Endothelial cell (in vitro differentiated cells): ENCODE measurements at regions not wholly inside any gene's neighbourhood (a gene's known extent, or its start where the extent isn't known, plus 50 kb on each side); places are given as distances from the start of the nearest gene placed in this dataset.
A peak's percentile ranks its signal among the peaks of the same experiment; 100 is the strongest.
"Not testable (repeated sequence)": the region's sequence is repeated elsewhere in the genome, so short reads cannot be mapped to it uniquely, and the experiment has no call there.

Experiments used
- DNase-seq: peaks from one replicate; pipeline ENCODE4 v3.0.0; 2021; ENCODE audit warnings: low spot score
- H3K27ac Mint-ChIP-seq: one replicate; pipeline ENCODE4 v1.8.0; 2021; ENCODE audit warnings: mixed read lengths, inconsistent platforms; ENCODE audit not compliant: unreplicated experiment
- H3K27me3 Mint-ChIP-seq: one replicate; pipeline ENCODE4 v1.8.0; 2021; ENCODE audit warnings: mild to moderate bottlenecking, moderate library complexity, mixed read lengths, inconsistent platforms; ENCODE audit not compliant: unreplicated experiment
- H3K36me3 Mint-ChIP-seq: one replicate; pipeline ENCODE4 v1.8.0; 2021; ENCODE audit warnings: mild to moderate bottlenecking, low read depth, mixed read lengths, inconsistent platforms; ENCODE audit not compliant: unreplicated experiment
- H3K4me1 Mint-ChIP-seq: one replicate; pipeline ENCODE4 v1.8.0; 2021; ENCODE audit warnings: mild to moderate bottlenecking, mixed read lengths, inconsistent platforms; ENCODE audit not compliant: unreplicated experiment
- H3K4me3 Mint-ChIP-seq: one replicate; pipeline ENCODE4 v1.8.0; 2021; ENCODE audit warnings: mild to moderate bottlenecking, mixed read lengths, inconsistent platforms; ENCODE audit not compliant: unreplicated experiment
- H3K9me3 Mint-ChIP-seq: one replicate; pipeline ENCODE4 v1.8.0; 2021; ENCODE audit warnings: mixed read lengths, inconsistent platforms; ENCODE audit not compliant: unreplicated experiment
- TF ChIP-seq, protein P1 (sequence below): fragments of 200-600 bp; sonication (generic); IDR thresholded peaks from one replicate; pipeline ENCODE4 v1.5.0; 2021; ENCODE audit warnings: antibody characterized with exemption; ENCODE audit not compliant: unreplicated experiment

DNA sequence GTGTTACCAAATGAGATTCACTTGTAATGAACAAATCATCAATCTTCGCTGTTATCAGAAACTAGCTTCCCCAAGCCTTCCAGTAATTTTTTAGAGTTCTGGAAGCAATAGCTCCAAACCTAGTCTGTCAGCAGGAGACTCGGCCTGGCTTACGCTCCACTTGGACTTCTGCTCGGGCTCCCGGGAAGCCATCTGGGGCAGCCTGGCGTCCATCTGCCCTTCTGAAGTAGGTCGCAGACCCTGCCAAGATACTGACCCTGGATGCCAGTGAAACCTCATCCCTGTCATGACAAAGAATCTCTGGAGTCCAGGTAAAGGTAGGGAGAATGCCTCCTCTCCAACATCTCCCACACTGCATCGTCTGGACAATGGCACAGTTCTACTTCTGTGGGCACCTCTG lies 493.8 kb upstream of the ZFP42 start:
- TF ChIP-seq, protein P1, sequence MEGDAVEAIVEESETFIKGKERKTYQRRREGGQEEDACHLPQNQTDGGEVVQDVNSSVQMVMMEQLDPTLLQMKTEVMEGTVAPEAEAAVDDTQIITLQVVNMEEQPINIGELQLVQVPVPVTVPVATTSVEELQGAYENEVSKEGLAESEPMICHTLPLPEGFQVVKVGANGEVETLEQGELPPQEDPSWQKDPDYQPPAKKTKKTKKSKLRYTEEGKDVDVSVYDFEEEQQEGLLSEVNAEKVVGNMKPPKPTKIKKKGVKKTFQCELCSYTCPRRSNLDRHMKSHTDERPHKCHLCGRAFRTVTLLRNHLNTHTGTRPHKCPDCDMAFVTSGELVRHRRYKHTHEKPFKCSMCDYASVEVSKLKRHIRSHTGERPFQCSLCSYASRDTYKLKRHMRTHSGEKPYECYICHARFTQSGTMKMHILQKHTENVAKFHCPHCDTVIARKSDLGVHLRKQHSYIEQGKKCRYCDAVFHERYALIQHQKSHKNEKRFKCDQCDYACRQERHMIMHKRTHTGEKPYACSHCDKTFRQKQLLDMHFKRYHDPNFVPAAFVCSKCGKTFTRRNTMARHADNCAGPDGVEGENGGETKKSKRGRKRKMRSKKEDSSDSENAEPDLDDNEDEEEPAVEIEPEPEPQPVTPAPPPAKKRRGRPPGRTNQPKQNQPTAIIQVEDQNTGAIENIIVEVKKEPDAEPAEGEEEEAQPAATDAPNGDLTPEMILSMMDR, result no peak
- Mint-ChIP-seq H3K27ac (no peak overlapping the region), H3K4me1 (peaks cover 18% of the 10 kb centered on the region), H3K4me3 (no peak overlapping the region), H3K27me3 (peaks cover 6% of the 10 kb centered on the region), H3K36me3 (no peaks in the 10 kb centered on the region), H3K9me3 (no peaks in the 10 kb centered on the region)
- DNase-seq, result no peak

DNA sequence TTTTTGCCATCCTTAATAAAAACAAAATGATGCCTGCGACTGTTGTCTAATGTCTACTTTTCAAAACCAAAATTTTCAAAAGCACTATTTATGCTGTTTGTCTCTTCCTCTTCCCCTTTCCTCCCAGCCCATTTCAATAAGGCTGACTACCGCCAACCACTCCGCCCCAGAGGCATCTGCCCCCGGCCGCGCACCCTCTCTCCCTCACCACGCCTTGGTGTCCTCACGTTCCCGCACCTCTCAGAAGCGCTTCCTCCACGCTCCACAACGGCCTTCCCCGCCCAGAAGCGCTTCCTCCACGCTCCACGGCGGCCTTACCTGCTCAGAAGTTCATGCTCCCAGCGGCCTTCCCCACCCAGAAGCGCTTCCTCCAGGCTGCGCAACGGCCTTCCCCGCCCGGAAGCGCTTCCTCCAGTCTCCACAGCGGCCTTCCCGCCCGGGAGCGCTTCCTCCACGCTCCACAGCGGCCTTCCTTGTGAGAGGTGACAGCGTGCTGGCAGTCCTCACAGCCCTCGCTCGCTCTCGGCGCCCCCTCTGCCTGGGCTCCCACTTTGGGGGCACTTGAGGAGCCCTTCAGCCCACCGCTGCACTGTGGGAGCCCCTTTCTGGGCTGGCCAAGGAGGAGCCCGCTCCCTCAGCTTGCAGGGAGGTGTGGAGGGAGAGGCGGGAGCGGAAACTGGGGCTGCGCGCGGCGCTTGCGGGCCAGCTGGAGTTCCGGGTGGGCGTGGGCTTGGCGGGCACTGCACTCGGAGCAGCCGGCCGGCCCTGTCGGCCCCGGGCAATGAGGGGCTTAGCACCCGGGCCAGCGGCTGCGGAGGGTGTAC lies 490.4 kb upstream of the ZFP42 start:
- TF ChIP-seq, protein P1, result no peak
- Mint-ChIP-seq H3K27me3 (peaks cover 8% of the 10 kb centered on the region), H3K27ac (peak overlapping the region; percentile 80), H3K36me3 (no peaks in the 10 kb centered on the region), H3K4me3 (peak overlapping the region; percentile 95), H3K4me1 (peaks cover 18% of the 10 kb centered on the region), H3K9me3 (no peaks in the 10 kb centered on the region)
- peak; percentile 49 for DNase-seq

DNA sequence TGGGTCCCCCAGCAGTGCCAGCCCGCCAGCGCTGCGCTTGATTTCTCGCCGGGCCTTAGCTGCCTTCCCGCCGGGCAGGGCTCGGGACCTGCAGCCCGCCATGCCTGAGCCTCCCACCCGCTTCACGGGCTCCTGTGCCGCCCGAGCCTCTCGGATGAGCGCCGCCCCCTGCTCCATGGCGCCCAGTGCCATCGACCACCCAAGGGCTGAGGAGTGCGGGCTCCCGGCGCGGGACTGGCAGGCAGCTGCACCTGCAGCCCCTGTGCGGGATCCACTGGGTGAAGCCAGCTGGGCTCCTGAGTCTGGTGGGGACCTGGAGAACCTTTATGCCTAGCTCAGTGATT lies 489.8 kb upstream of the ZFP42 start:
- Mint-ChIP-seq H3K4me3 (peak overlapping the region; percentile 66), H3K4me1 (peaks cover 16% of the 10 kb centered on the region)
- H3K9me3 Mint-ChIP-seq, H3K36me3 Mint-ChIP-seq, H3K27ac Mint-ChIP-seq, H3K27me3 Mint-ChIP-seq: not testable (repeated sequence)
- DNase-seq, result peak; percentile 5

DNA sequence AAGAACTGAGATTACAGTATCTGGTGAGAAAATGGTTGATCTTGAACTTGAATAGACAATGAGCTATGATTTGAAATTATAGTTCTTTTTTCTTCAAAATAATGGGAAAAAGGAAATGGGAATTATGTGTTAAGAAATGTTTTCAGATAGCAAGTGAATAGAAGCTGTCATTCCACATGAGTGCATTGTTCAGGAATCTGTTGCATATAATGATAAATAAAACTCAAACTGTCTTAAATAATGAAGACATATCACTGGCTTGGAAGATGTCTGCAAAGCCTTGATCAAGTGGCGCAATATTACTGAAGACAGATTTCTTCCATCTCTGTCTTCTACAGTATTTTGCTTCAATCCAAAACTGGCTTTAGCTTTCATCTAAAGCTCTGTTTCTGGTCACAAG lies 479.3 kb upstream of the ZFP42 start:
- Mint-ChIP-seq H3K4me3 (no peak overlapping the region), H3K36me3 (no peaks in the 10 kb centered on the region), H3K4me1 (no peaks in the 10 kb centered on the region), H3K9me3 (no peaks in the 10 kb centered on the region), H3K27ac (no peak overlapping the region), H3K27me3 (peaks cover 2% of the 10 kb centered on the region)
- DNase-seq, result no peak
- TF ChIP-seq, protein P1, result no peak

DNA sequence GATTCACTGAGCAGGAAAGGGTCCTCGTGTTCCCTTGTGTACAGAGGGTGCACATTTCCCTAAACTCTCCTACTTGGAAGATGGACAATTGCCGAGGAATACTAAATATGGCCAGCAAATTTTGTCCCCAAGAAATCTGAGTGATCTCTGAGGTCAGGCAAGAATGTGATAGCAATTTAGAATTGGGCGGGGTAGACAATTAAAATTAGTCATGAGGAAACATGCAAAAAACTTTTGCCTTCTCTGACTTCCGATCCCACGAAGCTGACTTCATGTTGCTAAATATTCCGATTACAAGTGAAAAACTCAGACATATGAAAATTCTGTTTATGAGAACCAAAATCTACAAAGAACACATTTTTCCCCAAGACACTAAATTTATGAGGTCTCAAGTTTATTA lies 453.9 kb upstream of the ZFP42 start:
- H3K36me3 Mint-ChIP-seq, result no peaks in the 10 kb centered on the region
- TF ChIP-seq, protein P1, result no peak
- no peak overlapping the region for H3K27ac Mint-ChIP-seq
- DNase-seq, result no peak
- no peak overlapping the region for H3K4me3 Mint-ChIP-seq
- H3K27me3 Mint-ChIP-seq, result peaks cover 1% of the 10 kb centered on the region
- H3K4me1 Mint-ChIP-seq, result no peaks in the 10 kb centered on the region
- no peaks in the 10 kb centered on the region for H3K9me3 Mint-ChIP-seq
